Head of caudate nucleus (tissue), 42 donors: ENCODE measurements at regions not wholly inside any gene's neighbourhood (a gene's known extent, or its start where the extent isn't known, plus 50 kb on each side); places are given as distances from the start of the nearest gene placed in this dataset.
A peak's percentile ranks its signal among the peaks of the same experiment; 100 is the strongest.
"Not testable (repeated sequence)": the region's sequence is repeated elsewhere in the genome, so short reads cannot be mapped to it uniquely, and the experiment has no call there.

Source experiments
- DNase-seq, 42 donors: peaks; one replicate each; pipeline versions ENCODE4 v3.0.0 to v3.0.0-alpha.2; 2020 to 2021; ENCODE audit warnings: mixed read lengths in 7 of 42
- intact Hi-C: fragments of 100-400 bp; cut with DNase I; formaldehyde crosslinking; loops from one replicate; pipeline ENCODE4 v1.15.0; 2022

DNA sequence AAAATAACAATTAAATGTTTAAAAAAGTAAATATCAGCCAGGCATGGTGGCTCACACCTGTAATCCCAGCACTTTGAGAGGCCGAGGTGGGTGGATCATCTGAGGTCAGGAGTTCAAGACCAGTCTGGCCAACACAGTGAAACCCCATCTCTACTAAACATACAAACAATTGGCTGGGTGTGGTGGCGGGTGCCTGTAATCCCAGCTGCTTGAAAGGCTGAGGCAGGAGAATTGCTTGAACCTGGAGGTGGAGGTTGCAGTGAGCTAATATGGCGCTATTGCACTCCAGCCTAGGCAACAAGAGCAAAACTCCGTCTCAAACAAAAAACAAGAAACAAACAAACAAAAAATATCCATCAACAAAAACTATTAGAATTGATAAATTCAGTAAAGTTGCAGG, 77.5 kb downstream of the SNX5 start:
- intact Hi-C loops = loop anchor here (10.0 kb wide), 2 partner anchors 206 to 356 kb away; partner anchors contain the start of genes BFSP1 and RRBP1
- not testable (repeated sequence) for DNase-seq

DNA sequence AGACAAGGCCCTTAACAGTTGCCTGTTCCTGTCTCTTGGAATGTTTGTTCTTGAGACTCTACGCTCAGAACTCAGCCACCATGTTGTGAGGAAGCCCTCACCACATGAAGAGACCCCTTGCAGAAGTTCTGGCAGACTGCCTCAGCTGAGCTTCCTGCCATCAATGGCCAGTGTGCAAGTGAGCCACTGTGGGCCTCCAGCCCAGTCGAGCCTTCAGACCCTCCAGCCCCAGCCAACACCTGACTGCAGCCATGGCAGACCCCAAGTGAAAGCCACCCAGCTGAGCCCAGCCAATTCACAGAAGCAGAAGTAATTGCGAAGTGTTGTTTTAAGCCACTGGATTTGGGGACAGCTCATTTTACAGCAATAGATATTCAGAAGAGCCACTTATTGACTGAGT, 78.3 kb downstream of the SNX5 start:
- intact Hi-C loops = loop anchor here (10.0 kb wide), 2 partner anchors 206 to 356 kb away; partner anchors contain the start of genes BFSP1 and RRBP1
- DNase-seq = no peak

DNA sequence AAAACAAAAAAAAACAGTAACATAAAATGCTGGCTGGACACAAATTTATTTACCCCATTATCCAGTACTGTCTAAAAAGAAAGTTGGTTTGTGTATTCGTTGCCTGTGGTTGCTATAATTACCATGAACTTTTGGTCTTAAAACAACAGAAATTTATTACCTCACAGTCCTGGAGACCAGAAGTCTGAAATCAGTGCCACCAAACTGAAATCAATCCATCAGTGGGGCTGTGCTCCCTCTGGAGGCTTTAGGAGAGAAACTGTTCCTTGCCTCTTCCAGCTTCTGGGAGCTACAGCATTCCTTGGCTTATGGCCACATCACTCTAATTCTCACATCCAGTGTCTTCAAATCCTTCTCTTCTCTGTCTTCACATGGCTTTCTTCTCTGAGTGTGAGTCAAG, 79.4 kb downstream of the SNX5 start:
- intact Hi-C loops = no loop called here
- DNase-seq = no peak

DNA sequence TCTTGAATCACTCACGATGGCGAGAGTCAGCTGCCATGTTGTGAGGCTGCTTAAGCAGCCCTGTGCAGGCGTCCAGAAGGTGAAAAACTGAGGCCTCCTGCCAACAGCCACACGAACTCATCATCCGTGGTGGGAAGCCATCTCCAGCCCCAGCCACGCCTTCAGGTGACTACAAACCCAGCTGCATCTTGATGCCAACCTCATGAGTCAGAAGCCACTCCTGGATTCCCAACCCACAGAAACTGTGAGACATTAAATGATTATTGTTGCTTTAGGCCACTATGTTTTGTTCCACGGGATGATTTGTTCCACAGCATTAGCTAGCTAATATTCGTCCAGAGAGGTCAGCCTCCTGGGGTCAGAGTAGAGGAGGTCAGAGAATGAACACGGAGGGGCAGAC, 80.5 kb downstream of the SNX5 start:
- DNase-seq = no peak

DNA sequence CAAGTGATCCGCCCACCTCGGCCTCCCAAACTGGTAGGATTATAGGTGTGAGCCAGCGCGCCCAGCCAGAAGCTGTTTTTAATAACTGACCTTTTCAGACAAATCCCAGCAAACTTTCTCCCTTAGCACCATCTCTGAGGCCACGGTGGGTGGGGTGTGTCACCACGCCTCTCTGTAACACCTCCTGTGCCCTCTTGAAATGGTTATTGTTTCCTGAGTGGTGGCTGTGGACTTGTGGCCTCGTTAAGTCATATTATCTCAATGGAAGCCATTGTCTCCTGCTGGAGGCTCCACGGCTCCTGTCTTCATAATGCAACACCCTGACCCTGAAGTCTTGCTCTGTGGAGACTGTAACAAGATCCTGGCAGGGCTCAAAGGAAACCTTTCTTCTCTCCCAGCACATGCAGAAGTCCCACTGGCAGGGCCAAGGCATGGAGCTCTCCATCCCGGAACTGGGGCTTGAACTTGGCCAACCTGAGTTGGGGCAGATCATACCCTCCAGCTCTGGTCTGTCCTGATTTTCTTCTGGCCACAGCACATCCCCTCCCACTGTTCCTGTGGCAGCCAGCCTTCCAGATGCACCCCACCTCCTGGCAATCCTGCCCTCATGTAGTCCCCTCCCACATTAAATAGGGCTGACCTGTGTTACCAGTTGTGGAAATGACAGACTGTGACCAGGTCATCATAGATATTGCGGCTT, 81.1 kb downstream of the SNX5 start:
- intact Hi-C loops = no loop called here
- no peak for DNase-seq

More for the DNA sequence above, 80.5 kb downstream of the SNX5 start:
- intact Hi-C loops = no loop called here

DNA sequence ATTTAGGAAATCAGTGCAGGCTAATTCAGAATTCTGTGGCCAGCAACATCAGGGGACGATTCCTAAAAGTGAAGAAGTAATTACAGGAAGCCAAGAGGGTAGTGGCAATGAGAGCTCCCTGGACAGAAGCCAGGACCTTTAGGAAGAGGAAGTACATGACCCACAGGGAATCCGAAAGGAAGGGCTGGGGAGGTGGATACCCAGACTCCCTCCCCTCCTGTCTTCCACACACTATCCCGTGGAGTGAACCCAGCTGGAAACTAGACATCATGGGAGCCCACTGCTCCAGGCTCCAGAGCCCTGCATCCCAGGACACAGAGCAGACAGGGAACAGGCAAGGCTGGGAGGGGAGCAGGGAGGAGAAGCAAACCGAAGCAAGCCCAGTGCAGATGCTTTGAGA, 83.0 kb downstream of the SNX5 start:
- peak in 7 of 42 donors; percentile 14 to 52 (median 25) for DNase-seq
- intact Hi-C loops = no loop called here

DNA sequence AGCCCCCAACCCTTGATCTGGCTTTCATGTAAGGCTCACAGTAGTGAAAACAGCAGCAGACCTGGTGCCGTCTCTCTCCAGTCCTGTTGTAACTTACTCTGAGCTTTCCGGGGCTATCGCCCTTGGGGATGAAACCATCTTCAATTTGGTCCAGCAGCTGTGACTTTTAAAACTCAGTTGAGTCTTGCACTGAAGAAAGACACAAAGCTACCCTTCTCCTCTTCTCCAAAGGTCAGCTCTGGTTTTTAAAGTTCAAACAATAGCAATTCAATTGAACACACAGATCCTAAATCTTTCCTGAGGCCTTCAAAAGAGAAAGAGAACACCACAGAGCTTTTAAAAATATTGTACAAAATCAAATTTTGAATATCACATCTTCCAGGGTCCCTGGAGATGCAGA, 83.5 kb downstream of the SNX5 start:
- DNase-seq = no peak
- intact Hi-C loops = no loop called here

DNA sequence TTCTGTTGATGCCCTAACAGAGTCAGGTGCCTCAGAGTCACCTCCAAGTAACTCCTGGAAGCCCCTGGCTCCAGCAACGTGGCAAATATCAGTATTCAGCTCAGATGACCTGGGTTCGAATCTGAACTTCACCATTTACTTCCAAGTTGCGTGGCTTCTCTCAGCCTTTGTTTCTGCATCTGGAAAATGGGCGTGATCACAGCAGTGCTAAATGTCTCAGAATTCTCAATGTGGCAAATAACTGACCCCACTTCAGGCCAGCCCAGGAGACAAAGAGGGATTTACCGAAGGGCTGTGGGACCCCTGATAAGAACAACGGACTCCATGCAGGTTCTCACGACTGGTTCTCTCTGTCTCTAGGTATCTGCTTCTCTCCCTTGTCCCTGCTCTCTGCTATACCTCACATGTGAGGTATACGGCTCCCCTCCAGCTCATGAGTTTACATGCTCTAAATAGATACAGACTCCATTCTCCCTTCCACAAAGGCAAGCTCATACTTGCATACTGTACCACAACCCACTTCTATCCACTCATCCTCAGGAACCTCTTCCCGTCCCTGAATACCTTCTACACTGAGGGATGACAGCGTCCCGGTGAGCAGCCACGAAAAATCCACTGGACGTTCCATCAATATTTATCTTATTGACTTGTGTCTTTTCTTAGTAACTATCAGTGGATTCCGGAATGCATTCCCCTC, 84.1 kb downstream of the SNX5 start:
- no peak for DNase-seq

DNA sequence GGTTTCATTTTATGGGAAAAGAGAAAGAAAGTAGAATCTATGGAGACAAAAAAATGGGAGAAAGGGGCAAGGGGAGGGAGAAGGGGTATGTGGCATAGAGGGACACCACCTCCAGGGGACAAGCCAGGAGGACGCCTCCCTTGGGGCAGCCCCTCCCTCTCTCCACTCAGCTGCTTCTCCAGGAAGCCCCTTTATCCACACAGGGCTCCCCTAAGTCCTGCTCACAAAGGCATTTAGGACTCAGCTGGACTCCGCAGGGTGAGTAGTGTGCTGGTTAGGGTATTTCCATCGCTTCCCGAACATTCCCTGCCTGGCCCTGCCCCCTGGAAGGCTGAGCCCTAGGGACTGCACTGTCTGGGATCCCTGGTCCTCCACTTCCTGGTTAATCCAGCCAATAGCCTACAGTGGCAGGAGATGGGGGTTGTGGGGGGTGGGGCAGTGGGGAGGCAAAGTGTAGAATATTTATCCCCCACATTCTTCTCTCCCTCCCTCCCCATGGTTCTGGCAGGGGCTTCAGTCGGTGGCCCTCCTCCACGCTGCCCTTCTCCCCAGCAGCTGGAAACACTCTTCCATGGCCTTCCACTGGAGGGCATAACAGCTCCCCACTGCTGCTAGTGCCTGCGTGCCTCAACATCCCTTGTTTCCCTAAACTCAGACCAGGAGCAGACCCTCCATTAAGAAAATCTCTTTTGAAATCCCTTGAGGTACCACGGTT, 84.8 kb downstream of the SNX5 start:
- intact Hi-C loops = no loop called here
- DNase-seq = no peak

More for the DNA sequence above, 84.1 kb downstream of the SNX5 start:
- intact Hi-C loops = no loop called here

DNA sequence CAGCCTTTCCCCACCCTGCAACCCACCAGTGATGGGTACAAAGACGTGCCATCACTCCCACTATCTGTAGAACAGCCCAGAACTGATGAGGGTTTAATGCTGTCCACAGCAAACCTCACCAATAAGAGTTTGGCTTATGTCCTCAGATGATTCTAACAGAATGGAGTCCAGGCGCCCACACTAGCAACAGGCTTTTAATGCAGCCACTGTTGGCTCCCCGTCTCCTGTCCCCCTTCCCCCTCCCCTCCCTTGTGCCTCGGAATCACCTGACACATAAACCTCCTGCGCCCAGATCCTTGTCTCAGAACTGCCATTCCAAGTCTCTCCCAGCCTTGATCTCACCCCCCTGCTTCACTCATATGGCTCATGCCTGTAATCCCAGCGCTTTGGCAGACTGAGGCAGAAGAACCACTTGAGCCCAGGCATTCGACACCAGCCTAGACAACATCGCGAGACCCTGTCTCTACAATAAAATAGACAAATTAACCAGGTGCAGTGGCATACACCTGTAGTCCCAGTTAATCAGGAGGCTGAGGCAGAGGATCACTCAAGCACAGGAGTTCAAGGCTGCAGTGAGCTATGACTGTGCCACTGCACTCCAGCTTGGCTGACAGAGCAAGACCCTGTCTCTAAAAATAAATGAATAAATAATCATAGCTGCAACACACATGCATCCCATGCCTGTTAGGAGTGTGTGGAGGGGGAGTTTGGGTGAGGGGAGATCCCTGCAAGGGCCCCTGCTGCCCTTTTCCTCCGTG, 85.6 kb downstream of the SNX5 start:
- no peak for DNase-seq
- intact Hi-C loops = no loop called here

DNA sequence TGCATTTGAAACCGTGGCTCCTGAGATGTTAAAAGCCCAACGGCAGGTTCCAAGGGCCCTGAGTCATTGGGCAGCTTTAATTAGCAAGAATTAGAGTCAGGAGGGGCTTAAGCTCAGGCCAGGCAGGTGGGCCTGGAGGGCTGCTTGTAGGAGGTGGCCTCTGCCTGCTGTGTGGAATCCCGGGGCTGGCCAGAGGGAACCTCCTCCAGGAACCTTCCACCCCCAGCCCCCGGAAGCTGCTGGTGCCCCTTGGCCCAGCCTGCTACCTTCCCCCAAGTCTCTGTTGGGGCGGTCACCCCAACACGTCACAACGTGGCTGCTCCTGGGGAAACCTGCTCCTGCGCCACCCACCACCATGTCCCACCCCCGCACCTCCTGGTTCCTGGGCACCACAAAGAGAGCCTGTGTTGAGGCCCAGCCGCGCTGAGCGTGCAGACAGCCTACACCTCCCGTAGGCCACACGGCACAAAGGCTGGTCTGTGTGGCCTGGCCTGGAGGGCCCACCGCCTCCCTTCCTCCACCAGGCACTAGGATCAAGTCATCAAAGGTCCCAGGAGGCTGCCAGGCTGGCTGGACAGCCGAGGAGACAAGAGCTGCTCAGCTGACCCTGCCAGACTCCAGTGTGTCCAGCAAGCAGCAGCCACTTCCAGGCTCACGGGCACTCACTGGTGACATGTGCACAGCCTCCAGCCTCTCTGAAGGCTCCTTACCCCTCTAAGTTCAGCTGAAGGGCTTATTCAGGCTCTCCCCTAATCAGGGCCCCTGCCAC, 86.3 kb downstream of the SNX5 start:
- DNase-seq = peak in 26 of 42 donors; percentile 6 to 73 (median 40)
- intact Hi-C loops = no loop called here

DNA sequence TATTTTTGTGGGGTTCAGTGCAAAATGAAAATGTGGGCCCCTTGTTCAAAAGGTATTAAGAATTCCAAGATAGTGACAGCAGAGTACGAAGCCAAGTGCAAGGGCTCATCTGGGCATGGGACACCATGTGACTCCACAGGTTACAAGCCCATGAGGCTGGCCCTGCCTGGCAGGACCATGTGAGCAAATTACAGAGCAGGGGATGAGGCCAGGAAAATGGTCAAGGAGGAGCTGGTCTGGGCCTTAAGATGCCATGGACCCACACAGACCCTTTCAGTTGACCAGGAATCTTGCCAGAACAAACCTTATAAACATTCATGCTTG, 86.9 kb downstream of the SNX5 start:
- no peak for DNase-seq
- intact Hi-C loops = no loop called here

DNA sequence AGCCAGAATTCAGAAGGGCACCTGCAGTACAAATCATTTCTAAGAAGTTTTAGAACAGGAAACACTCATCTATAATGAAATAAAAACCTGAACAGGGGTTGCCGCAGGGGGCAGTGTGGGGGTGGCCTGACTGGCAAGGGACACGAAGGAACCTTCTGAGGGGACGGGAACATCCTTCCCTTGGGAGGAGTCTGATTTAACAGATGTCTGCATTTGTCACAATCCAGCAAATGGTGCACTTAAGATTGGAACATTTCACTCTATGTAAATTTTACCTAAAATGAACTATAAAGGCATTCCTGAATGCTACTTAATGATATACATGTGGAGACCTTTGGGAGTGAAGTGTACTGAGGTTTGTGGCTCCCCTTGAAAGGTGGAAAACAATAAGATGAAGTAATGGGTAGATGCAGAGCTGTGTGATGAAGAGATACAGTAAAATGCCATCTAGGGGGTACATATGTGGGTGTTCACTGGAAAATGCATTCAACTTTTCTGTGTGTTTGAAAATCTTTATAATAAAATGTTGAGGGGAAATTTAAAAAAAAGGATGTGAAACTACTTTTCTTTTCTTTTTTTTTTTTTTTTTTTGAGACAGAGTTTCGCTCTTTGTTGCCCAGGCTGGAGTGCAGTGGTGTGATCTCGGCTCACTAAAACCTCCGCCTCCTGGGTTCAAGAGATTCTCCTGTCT, 89.5 kb downstream of the SNX5 start:
- intact Hi-C loops = loop anchor here (10.0 kb wide), 1 partner anchor 84 kb away; no protein-coding TSS in a partner anchor
- DNase-seq = no peak

DNA sequence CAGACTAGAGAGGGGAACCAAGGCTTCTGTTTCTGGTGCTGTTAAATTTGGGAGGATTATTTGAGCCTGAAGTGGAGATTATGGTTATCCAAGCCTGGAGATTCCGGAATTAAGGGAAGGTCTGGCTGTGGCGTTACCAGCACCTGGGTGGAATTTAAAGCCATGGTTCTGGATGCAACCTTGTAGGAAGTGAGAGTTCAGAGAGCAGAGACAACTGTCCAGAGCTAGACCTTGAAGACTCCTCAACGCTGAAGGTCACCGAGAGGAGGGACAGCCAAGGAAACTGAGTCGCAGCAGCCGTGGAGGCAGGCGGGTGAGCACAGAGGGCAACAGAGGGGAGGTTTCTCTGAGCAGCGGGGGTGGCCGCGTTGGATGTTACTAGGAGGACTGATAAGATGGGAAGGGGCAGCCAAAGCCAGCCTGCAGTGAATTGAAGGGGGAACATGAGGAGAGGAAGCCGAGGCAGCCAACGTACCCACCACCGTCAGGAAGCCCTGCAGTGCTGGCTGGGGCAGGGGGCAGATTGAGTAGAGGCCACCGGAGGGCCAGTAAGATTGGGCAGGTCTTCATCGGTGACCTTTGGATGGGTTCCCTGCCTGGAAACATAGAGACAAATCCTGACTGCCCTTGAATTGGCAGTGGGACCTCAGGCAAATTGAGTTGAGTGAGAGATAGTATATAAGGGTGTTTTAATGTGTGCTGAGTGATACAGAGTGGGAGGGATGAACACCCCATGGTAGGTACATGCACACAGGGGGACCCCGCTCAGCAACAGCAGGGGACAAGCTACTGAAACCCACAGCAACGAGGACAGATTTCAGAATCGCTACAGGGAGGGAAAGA, 90.3 kb downstream of the SNX5 start:
- intact Hi-C loops = loop anchor here (10.0 kb wide), 1 partner anchor 83 kb away; no protein-coding TSS in a partner anchor
- no peak for DNase-seq

DNA sequence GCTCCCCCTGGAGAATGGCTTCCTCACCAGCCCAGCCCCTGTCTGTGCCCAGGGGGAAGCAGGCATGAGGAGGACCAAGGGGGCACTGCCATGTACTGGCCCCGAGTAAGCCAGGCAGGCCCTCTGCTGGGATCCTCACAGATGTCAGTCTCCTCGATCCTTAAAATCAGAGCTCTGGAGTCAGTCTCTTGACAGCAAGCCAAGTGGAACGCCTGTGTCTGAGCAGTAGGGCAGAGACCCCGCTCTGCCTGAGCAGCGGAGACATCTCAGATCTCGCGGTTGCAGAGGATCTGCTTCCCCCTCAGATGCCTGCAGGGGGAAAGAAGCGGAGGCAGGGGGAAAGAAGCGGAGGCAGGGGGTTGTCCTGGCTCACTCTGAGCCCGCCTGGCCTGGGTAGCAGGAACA, 92.6 kb downstream of the SNX5 start:
- intact Hi-C loops = loop anchor here (10.0 kb wide), 1 partner anchor 81 kb away; no protein-coding TSS in a partner anchor
- no peak for DNase-seq

DNA sequence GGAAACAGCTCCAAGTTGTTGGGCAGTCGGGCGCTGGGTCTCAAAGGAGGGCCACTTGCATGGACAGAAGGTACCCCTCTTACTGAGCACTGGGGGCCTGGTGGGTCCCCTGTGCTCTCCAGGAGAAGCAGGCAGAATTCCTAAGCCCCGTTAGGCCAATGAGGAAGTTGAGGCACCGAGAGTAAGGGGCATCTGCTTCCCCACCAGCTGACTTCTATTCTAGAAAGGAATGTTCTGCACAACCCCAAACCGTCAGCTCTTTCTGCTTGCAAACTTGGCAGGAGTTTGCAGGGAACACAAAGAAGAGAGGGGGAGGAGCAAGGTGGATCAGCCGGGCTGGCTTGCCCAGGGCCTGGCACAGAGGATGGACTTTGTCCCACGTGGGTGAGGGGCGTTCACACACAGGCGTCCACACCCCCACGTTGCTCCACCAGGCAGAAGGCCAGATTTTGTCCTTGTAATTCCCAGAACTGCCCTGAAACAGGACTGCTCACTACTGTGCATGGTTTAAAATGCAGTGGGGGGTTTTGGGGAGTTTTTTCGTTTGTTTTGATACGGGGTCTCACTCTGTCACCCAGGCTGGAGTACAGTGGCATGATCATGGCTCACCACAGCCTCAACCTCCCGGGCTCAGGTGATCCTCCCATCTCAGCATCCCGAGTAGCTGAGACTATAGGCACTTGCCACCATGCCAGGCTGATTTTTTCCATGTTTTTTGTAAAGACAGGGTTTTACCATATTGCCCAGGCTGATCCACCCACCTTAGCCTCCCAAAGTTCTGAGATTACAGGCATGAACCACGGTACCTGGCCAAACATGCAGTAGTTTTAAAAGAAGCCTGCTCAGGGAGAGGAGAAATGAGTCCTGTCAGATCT, 93.3 kb downstream of the SNX5 start:
- DNase-seq = peak in 34 of 42 donors; percentile 10 to 79 (median 49)
- intact Hi-C loops = loop anchor here (10.0 kb wide), 1 partner anchor 81 kb away; no protein-coding TSS in a partner anchor
